Neural cell (in vitro differentiated cells): ENCODE measurements at regions not wholly inside any gene's neighbourhood (a gene's known extent, or its start where the extent isn't known, plus 50 kb on each side); places are given as distances from the start of the nearest gene placed in this dataset.

ENCODE experiments used
- H2AFZ ChIP-seq: fragments of 200-600, 300-800 bp; sonication (generic), shearing (Covaris generic); 2 replicates; pipeline ENCODE4 v1.6.0; 2014; ENCODE audit warnings: low read depth, mild to moderate bottlenecking, antibody characterized with exemption, low read length, moderate library complexity
- H3F3A ChIP-seq: fragments of 200-600 bp; shearing (Covaris generic); 2 replicates; pipeline ENCODE4 v1.6.1; 2016; ENCODE audit warnings: mild to moderate bottlenecking, moderate library complexity, mixed read lengths, antibody characterized with exemption, low read length; ENCODE audit not compliant: insufficient read depth, poor library complexity, severe bottlenecking
- H3K27ac ChIP-seq: fragments of 200-600, 300-800 bp; sonication (generic), shearing (Covaris generic); 2 replicates; pipeline ENCODE4 v1.5.1; 2014; ENCODE audit warnings: mild to moderate bottlenecking, low read length, moderate library complexity
- H3K27me3 ChIP-seq: fragments of 300-800, 200-600 bp; sonication (generic), shearing (Covaris generic); 2 replicates; pipeline ENCODE4 v1.6.0; 2014; ENCODE audit warnings: mild to moderate bottlenecking, low read depth, low read length, moderate library complexity; ENCODE audit not compliant: insufficient read depth
- H3K36me3 ChIP-seq: fragments of 300-800, 200-600 bp; sonication (generic), shearing (Covaris generic); 2 replicates; pipeline ENCODE4 v1.5.1; 2014; ENCODE audit warnings: mild to moderate bottlenecking, antibody characterized with exemption, low read length, moderate library complexity; ENCODE audit not compliant: insufficient read depth
- H3K4me2 ChIP-seq: fragments of 300-800, 200-600 bp; sonication (generic), shearing (Covaris generic); 2 replicates; pipeline ENCODE4 v1.6.0; 2014; ENCODE audit warnings: mild to moderate bottlenecking, low read length
- H3K4me3 ChIP-seq: fragments of 300-800, 200-600 bp; sonication (generic), shearing (Covaris generic); 2 replicates; pipeline ENCODE4 v1.5.1; 2014; ENCODE audit warnings: mild to moderate bottlenecking, low read length, moderate library complexity
- H3K79me2 ChIP-seq: fragments of 200-600 bp; shearing (Covaris generic); replicated peaks from 2 replicates; pipeline ENCODE4 v1.6.0; 2014; ENCODE audit warnings: mild to moderate bottlenecking, low read length, moderate library complexity; ENCODE audit not compliant: insufficient read depth
- H3K9ac ChIP-seq: fragments of 300-800, 200-600 bp; sonication (generic), shearing (Covaris generic); 2 replicates; pipeline ENCODE4 v1.6.1; 2016; ENCODE audit warnings: mild to moderate bottlenecking, low read length, mixed read lengths
- H3K9me2 ChIP-seq: fragments of 200-600 bp; shearing (Covaris generic); 2 replicates; pipeline ENCODE4 v1.6.1; 2016; ENCODE audit warnings: mild to moderate bottlenecking, low read length, mixed read lengths; ENCODE audit not compliant: insufficient read depth
- H3K9me3 ChIP-seq: fragments of 200-600, 300-800 bp; sonication (generic), shearing (Covaris generic); 2 replicates; pipeline ENCODE4 v1.6.1; 2016; ENCODE audit warnings: mild to moderate bottlenecking, mixed run types, low read length, moderate library complexity, mixed read lengths
- H4K20me1 ChIP-seq: fragments of 200-600 bp; shearing (Covaris generic); 2 replicates; pipeline ENCODE4 v1.6.1; 2016; ENCODE audit warnings: mild to moderate bottlenecking, mixed run types; ENCODE audit not compliant: insufficient read depth
- EP300 ChIP-seq: fragments of 450-650 bp; conservative IDR thresholded peaks from 2 replicates; pipeline ENCODE4 v1.6.1; 2014; ENCODE audit warnings: antibody characterized with exemption, mild to moderate bottlenecking, moderate library complexity; ENCODE audit not compliant: poor library complexity, severe bottlenecking
- EZH2 ChIP-seq: fragments of 200-600, 300-800 bp; shearing (Covaris generic), sonication (generic); IDR thresholded peaks from 2 replicates; pipeline ENCODE4 v1.6.1; 2014; ENCODE audit warnings: antibody characterized with exemption, low read length, borderline replicate concordance, mild to moderate bottlenecking; ENCODE audit not compliant: insufficient read depth, poor library complexity, severe bottlenecking
- MXI1 ChIP-seq: fragments of 450-650 bp; conservative IDR thresholded peaks from 2 replicates; pipeline ENCODE4 v1.6.1; 2014; ENCODE audit warnings: antibody characterized with exemption, mild to moderate bottlenecking; ENCODE audit not compliant: poor library complexity, severe bottlenecking
- POLR2AphosphoS5 ChIP-seq: IDR thresholded peaks from 2 replicates; pipeline ENCODE4 v1.6.1; 2012
- RAD21 ChIP-seq: fragments of 450-650 bp; conservative IDR thresholded peaks from 2 replicates; pipeline ENCODE4 v1.6.1; 2014; ENCODE audit warnings: antibody characterized with exemption, mild to moderate bottlenecking, moderate library complexity
- SMC3 ChIP-seq: fragments of 450-650 bp; conservative IDR thresholded peaks from 2 replicates; pipeline ENCODE4 v1.6.1; 2014; ENCODE audit warnings: antibody characterized with exemption, mild to moderate bottlenecking, moderate library complexity; ENCODE audit not compliant: poor library complexity
- TAF1 ChIP-seq: IDR thresholded peaks from 2 replicates; pipeline ENCODE4 v1.6.1; 2012; ENCODE audit warnings: low read depth
- TF ChIP-seq, protein P1 (sequence below): fragments of 450-650 bp; IDR thresholded peaks from 2 replicates; pipeline ENCODE4 v1.5.1; 2014; ENCODE audit warnings: antibody characterized with exemption, mild to moderate bottlenecking, moderate library complexity; ENCODE audit not compliant: poor library complexity, severe bottlenecking
- TF ChIP-seq, protein P2 (sequence below): IDR thresholded peaks from 2 replicates; pipeline ENCODE4 v1.6.1; 2012; ENCODE audit warnings: borderline replicate concordance

DNA sequence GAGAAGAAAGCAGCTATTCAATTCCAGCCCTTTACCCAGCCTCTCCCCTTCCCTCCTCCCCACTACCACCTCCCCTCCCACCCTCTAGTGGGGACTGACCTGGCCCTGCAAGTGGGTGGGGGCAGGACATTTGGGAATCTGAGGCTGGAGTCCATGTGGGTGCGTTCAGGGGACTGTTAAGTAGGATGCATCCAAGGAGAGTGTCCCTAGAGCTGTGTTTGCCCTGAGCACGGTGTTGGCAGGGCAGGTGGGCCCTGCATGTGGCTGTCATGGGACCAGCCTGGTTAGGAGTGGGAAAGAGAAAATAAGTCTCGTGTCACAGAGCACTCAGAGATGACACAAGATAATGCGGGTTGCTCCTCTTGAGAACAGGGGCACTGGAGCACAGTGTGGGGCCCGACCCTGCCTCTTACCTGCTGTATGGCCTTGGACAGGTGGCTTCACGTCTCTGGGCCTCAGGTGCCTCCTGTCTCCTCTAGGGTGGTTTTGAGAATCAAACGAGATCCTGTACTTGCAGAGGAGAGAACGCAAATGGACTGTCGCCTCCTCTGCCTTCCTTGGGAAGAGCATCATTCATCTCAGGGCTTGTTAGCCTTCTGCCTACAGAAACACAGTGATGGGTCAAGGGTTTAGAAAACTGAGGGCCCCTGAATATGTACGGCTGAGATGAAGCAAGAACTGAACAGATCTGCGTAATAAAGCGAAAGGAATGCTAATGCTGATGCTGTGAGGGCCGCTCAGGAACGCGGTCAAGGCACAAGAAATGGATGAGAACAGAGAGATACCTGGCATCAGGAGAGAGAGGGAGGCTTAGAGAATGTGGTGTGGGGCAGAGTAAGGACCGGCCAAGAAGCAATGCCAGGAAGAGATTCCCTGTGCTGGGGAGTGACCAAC, 187.7 kb upstream of the HAAO start:
- no peaks in the 10 kb centered on the region for H3K79me2 ChIP-seq
- H4K20me1 ChIP-seq: no peaks in the 10 kb centered on the region
- H3K9me2 ChIP-seq: no peaks in the 10 kb centered on the region
- no peak overlapping the region for H3K4me2 ChIP-seq
- H2AFZ ChIP-seq: no peak overlapping the region
- no peak overlapping the region for H3K27ac ChIP-seq
- no peaks in the 10 kb centered on the region for H3K27me3 ChIP-seq
- no peak overlapping the region for H3K9ac ChIP-seq
- no peaks in the 10 kb centered on the region for H3K9me3 ChIP-seq
- H3K36me3 ChIP-seq: no peaks in the 10 kb centered on the region
- TF ChIP-seq SMC3 (no peak), RAD21 (no peak), EZH2 (no peak), TAF1 (no peak), POLR2AphosphoS5 (no peak), MXI1 (no peak), EP300 (no peak)
- TF ChIP-seq, protein P1, sequence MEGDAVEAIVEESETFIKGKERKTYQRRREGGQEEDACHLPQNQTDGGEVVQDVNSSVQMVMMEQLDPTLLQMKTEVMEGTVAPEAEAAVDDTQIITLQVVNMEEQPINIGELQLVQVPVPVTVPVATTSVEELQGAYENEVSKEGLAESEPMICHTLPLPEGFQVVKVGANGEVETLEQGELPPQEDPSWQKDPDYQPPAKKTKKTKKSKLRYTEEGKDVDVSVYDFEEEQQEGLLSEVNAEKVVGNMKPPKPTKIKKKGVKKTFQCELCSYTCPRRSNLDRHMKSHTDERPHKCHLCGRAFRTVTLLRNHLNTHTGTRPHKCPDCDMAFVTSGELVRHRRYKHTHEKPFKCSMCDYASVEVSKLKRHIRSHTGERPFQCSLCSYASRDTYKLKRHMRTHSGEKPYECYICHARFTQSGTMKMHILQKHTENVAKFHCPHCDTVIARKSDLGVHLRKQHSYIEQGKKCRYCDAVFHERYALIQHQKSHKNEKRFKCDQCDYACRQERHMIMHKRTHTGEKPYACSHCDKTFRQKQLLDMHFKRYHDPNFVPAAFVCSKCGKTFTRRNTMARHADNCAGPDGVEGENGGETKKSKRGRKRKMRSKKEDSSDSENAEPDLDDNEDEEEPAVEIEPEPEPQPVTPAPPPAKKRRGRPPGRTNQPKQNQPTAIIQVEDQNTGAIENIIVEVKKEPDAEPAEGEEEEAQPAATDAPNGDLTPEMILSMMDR: no peak
- TF ChIP-seq, protein P2, sequence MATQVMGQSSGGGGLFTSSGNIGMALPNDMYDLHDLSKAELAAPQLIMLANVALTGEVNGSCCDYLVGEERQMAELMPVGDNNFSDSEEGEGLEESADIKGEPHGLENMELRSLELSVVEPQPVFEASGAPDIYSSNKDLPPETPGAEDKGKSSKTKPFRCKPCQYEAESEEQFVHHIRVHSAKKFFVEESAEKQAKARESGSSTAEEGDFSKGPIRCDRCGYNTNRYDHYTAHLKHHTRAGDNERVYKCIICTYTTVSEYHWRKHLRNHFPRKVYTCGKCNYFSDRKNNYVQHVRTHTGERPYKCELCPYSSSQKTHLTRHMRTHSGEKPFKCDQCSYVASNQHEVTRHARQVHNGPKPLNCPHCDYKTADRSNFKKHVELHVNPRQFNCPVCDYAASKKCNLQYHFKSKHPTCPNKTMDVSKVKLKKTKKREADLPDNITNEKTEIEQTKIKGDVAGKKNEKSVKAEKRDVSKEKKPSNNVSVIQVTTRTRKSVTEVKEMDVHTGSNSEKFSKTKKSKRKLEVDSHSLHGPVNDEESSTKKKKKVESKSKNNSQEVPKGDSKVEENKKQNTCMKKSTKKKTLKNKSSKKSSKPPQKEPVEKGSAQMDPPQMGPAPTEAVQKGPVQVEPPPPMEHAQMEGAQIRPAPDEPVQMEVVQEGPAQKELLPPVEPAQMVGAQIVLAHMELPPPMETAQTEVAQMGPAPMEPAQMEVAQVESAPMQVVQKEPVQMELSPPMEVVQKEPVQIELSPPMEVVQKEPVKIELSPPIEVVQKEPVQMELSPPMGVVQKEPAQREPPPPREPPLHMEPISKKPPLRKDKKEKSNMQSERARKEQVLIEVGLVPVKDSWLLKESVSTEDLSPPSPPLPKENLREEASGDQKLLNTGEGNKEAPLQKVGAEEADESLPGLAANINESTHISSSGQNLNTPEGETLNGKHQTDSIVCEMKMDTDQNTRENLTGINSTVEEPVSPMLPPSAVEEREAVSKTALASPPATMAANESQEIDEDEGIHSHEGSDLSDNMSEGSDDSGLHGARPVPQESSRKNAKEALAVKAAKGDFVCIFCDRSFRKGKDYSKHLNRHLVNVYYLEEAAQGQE: no peak
- no peaks in the 10 kb centered on the region for H3F3A ChIP-seq
- H3K4me3 ChIP-seq: no peak overlapping the region

DNA sequence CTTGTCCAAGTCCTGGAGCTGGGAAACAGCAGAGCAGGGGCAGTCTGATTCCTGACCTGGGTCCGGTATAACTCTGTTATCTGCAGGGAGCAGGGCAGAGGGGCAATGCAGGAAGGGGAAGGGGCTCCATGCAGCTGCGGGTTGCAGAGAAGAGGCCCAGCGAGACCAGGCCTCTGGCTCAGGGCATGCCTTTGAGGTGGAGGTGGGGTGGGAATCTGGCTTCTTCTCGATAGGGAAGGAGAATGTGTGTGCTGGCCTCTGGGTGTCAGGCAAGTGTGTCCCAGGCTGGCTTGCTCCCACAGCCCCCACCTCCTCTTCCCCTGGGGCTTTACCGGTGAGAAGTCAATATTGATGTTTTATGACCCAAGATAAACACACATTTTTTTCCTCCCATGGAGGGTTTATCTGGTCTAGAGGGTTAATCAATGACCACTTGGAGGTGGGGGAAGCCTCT, 187.1 kb upstream of the HAAO start:
- H3K4me3 ChIP-seq: no peak overlapping the region
- H3K9me3 ChIP-seq: no peaks in the 10 kb centered on the region
- no peaks in the 10 kb centered on the region for H3K36me3 ChIP-seq
- no peaks in the 10 kb centered on the region for H3K79me2 ChIP-seq
- no peaks in the 10 kb centered on the region for H3K27me3 ChIP-seq
- no peak overlapping the region for H3K4me2 ChIP-seq
- H4K20me1 ChIP-seq: no peaks in the 10 kb centered on the region
- H2AFZ ChIP-seq: no peak overlapping the region
- no peaks in the 10 kb centered on the region for H3F3A ChIP-seq
- no peaks in the 10 kb centered on the region for H3K9me2 ChIP-seq
- H3K27ac ChIP-seq: no peak overlapping the region
- no peak overlapping the region for H3K9ac ChIP-seq
- TF ChIP-seq POLR2AphosphoS5: no peak
- TF ChIP-seq, protein P1: no peak
- no peak for TF ChIP-seq RAD21
- TF ChIP-seq, protein P2: no peak
- no peak for TF ChIP-seq MXI1
- no peak for TF ChIP-seq EZH2
- TF ChIP-seq TAF1: no peak
- no peak for TF ChIP-seq EP300
- no peak for TF ChIP-seq SMC3
